Vagina (tissue), 2 donors: ENCODE measurements at regions not wholly inside any gene's neighbourhood (a gene's known extent, or its start where the extent isn't known, plus 50 kb on each side); places are given as distances from the start of the nearest gene placed in this dataset.
"Not testable (repeated sequence)": the region's sequence is repeated elsewhere in the genome, so short reads cannot be mapped to it uniquely, and the experiment has no call there.

Experiments used
- DNase-seq, 2 donors: peaks; one replicate each; pipeline ENCODE4 v3.0.0-alpha.2; 2017; ENCODE audit errors: extremely low spot score in 2 of 2
- H3K27ac ChIP-seq: fragments of 200-600 bp; sonication (generic); one replicate; pipeline ENCODE4 v1.5.1; 2019
- H3K27me3 ChIP-seq: fragments of 200-600 bp; sonication (generic); one replicate; pipeline ENCODE4 v1.5.1; 2019
- H3K36me3 ChIP-seq, 2 donors: fragments of 200-600 bp; sonication (generic); one replicate each; pipeline ENCODE4 v1.5.1; 2017 to 2019
- H3K4me1 ChIP-seq: fragments of 200-600 bp; sonication (generic); one replicate; pipeline ENCODE4 v1.5.1; 2019
- H3K4me3 ChIP-seq, 2 donors: fragments of 200-600 bp; sonication (generic); 1 replicate in 1 of 2; 2 replicates in 1 of 2; pipeline ENCODE4 v1.5.1; 2016 to 2019
- H3K9me3 ChIP-seq: fragments of 200-600 bp; sonication (generic); one replicate; pipeline ENCODE4 v1.5.1; 2019
- CTCF ChIP-seq, 3 experiments: fragments of 450-650 bp in 2 of 3; fragments of 200-600 bp in 1 of 3; sonication (generic) in 1 of 3; IDR thresholded peaks; one replicate each; pipeline ENCODE4 v1.5.1; 2017 to 2019; ENCODE audit warnings: antibody characterized with exemption in 3 of 3, mild to moderate bottlenecking in 2 of 3, moderate library complexity in 2 of 3
- POLR2A ChIP-seq, 2 donors: fragments of 450-650 bp; IDR thresholded peaks; one replicate each; pipeline ENCODE4 v1.6.1; 2017; ENCODE audit warnings: antibody characterized with exemption in 2 of 2, mild to moderate bottlenecking in 2 of 2, moderate library complexity in 2 of 2
- POLR2AphosphoS5 ChIP-seq, 2 donors: sonication (generic); formaldehyde crosslinking; IDR thresholded peaks; one replicate each; pipeline ENCODE4 v1.9.0; 2017; ENCODE audit warnings: antibody characterized with exemption in 2 of 2, mild to moderate bottlenecking in 2 of 2, low read depth in 1 of 2; ENCODE audit not compliant: insufficient read depth in 1 of 2
- intact Hi-C: fragments of 100-400 bp; cut with DNase I; formaldehyde crosslinking; loops from one replicate; pipeline ENCODE4 v1.15.1; 2023

GRCh38 chr1:172781513-172782140 is 122.7 kb downstream of the FASLG start:
- Histone ChIP-seq H3K27me3 (no peaks in the 10 kb centered on the region), H3K36me3 (no peaks in the 10 kb centered on the region), H3K4me1 (no peaks in the 10 kb centered on the region), H3K9me3 (no peaks in the 10 kb centered on the region), H3K27ac (no peak overlapping the region), H3K4me3 (no peak overlapping the region)
- TF ChIP-seq POLR2A (IDR thresholded peaks at IDR 0.05) (no peak), POLR2AphosphoS5 (IDR thresholded peaks at IDR 0.05; ENCODE audit: insufficient read depth in 1 of 2, low read depth in 1 of 2) (no peak), CTCF (IDR thresholded peaks at IDR 0.05) (no peak)
- intact Hi-C loops = no loop called here
- DNase-seq = no peak

GRCh38 chr1:172789840-172790239 is 130.9 kb downstream of the FASLG start:
- TF ChIP-seq CTCF (IDR thresholded peaks at IDR 0.05) = no peak
- no peak for TF ChIP-seq POLR2AphosphoS5 (IDR thresholded peaks at IDR 0.05; ENCODE audit: insufficient read depth in 1 of 2, low read depth in 1 of 2)
- no peak for TF ChIP-seq POLR2A (IDR thresholded peaks at IDR 0.05)
- intact Hi-C loops = no loop called here
- Histone ChIP-seq H3K36me3 (no peaks in the 10 kb centered on the region), H3K4me1 (no peaks in the 10 kb centered on the region), H3K9me3 (no peaks in the 10 kb centered on the region), H3K27ac (no peak overlapping the region), H3K27me3 (no peaks in the 10 kb centered on the region), H3K4me3 (no peak overlapping the region)
- DNase-seq = no peak

- TF ChIP-seq POLR2AphosphoS5 (IDR thresholded peaks at IDR 0.05; ENCODE audit: insufficient read depth in 1 of 2, low read depth in 1 of 2) (no peak), CTCF (IDR thresholded peaks at IDR 0.05) (no peak), POLR2A (IDR thresholded peaks at IDR 0.05) (no peak)
- no peaks in the 10 kb centered on the region for H3K27me3 ChIP-seq
- H3K36me3 ChIP-seq = no peaks in the 10 kb centered on the region
- DNase-seq = no peak
- H3K27ac ChIP-seq = no peak overlapping the region
- no peak overlapping the region for H3K4me3 ChIP-seq
- H3K4me1 ChIP-seq = no peaks in the 10 kb centered on the region
- intact Hi-C loops = no loop called here
- H3K9me3 ChIP-seq = no peaks in the 10 kb centered on the region
These were observed 131.3 kb downstream of the FASLG start for GRCh38 chr1:172790245-172790644.

- DNase-seq = no peak
- H3K9me3 ChIP-seq = no peaks in the 10 kb centered on the region
- intact Hi-C loops = no loop called here
- no peaks in the 10 kb centered on the region for H3K27me3 ChIP-seq
- no peak for TF ChIP-seq POLR2A (IDR thresholded peaks at IDR 0.05)
- TF ChIP-seq POLR2AphosphoS5 (IDR thresholded peaks at IDR 0.05; ENCODE audit: insufficient read depth in 1 of 2, low read depth in 1 of 2) = no peak
- no peak for TF ChIP-seq CTCF (IDR thresholded peaks at IDR 0.05)
- H3K4me3 ChIP-seq = no peak overlapping the region
- H3K4me1 ChIP-seq = no peaks in the 10 kb centered on the region
- H3K36me3 ChIP-seq = no peaks in the 10 kb centered on the region
- no peak overlapping the region for H3K27ac ChIP-seq
These were observed 134.9 kb downstream of the FASLG start for GRCh38 chr1:172793823-172794222.

GRCh38 chr1:172795741-172796140 is 136.8 kb downstream of the FASLG start:
- DNase-seq = no peak
- Histone ChIP-seq H3K9me3 (no peaks in the 10 kb centered on the region), H3K4me3 (no peak overlapping the region), H3K36me3 (no peaks in the 10 kb centered on the region), H3K4me1 (no peaks in the 10 kb centered on the region), H3K27me3 (no peaks in the 10 kb centered on the region), H3K27ac (no peak overlapping the region)
- intact Hi-C loops = no loop called here
- TF ChIP-seq POLR2A (IDR thresholded peaks at IDR 0.05) (no peak), CTCF (IDR thresholded peaks at IDR 0.05) (no peak), POLR2AphosphoS5 (IDR thresholded peaks at IDR 0.05; ENCODE audit: insufficient read depth in 1 of 2, low read depth in 1 of 2) (no peak)

- DNase-seq, H3K36me3 ChIP-seq, intact Hi-C loops, H3K27me3 ChIP-seq, H3K27ac ChIP-seq, H3K9me3 ChIP-seq, H3K4me1 ChIP-seq, H3K4me3 ChIP-seq: not testable (repeated sequence)
These were observed 140.9 kb downstream of the FASLG start for GRCh38 chr1:172799804-172800203.
